ENCODE measurements at regions not wholly inside any gene's neighbourhood (a gene's known extent, or its start where the extent isn't known, plus 50 kb on each side); places are given as distances from the start of the nearest gene placed in this dataset.
"Not testable (repeated sequence)": the region's sequence is repeated elsewhere in the genome, so short reads cannot be mapped to it uniquely, and the experiment has no call there.

- DNase-seq = no peak
Observed at GRCh38 chr1:168416220-168416619, 127.6 kb downstream of the XCL2 start.

DNA sequence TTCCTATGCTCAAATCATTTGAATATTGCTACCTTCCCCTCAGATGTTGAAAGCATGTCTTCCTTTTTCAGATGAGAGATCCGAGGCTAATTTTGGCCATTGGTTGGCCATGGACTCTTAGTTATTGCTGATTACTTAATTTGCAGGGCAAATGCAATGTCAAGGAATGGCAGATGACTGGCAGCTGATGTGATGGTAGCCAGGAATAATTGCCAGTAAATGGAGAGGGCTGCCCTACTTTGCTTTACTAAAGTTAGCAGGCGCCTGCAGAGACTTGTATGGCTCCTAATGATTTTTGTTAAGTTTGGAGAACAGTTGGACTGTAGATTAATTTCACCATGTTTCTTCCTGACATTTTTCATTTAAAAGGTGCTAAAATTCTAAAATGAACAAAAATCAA, 128.9 kb downstream of the XCL2 start:
- no peak for DNase-seq

DNA sequence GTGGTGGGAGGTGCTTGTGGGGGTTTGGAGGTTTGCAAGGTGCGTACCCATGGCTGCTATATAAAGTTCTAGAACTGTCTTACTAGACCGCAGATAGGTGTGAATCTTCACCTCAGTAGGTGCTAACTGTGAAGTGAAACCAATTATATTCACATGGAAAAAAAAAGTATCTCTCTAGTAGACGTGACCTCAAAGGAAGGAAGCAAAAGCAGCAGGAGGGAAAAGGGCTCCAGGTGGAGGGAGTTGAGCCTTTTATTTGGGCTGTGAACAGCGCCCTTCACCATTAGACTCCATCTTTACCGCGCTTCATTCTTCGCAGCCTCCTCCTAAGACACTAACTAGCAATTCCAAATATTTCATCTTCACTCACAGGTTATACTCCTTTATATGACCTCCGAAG, 129.8 kb downstream of the TBX19 start:
- no peak for DNase-seq

DNA sequence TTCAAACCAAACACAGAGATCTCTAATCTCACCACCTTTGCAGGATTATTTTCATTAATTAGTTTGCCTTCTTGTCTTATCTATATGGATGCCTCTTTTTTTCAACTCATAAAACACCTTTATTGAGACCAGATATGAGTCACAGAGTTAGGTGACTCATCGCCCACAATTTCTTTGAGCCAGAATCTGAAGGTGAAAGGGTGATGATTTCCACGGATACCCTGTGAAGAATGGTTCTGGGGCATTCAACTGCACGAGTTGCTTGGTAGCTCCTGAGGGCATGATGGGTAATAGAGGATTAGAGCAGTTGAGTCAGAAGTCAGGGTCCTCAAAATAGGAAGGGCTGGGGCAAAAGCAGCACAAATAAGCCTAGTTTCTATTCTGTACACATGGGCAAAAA, 128.2 kb downstream of the TBX19 start:
- DNase-seq = peak; percentile 54

DNA sequence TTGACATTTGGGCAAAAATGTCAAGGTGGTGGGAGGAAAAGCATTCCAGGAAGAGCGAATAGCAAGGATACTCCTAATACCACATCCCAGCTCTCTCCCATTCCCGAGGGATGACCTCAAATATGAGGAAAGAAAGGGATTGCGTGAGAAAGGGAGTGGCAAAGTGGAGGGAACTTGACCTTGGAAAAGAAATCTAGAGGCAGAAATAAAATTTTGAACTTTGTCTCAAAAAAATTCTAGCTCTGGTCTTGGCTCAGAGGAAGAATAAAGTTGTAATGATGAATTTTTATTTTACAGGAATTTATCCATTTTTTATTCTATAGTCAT, 127.8 kb downstream of the TBX19 start:
- no peak for DNase-seq

DNA sequence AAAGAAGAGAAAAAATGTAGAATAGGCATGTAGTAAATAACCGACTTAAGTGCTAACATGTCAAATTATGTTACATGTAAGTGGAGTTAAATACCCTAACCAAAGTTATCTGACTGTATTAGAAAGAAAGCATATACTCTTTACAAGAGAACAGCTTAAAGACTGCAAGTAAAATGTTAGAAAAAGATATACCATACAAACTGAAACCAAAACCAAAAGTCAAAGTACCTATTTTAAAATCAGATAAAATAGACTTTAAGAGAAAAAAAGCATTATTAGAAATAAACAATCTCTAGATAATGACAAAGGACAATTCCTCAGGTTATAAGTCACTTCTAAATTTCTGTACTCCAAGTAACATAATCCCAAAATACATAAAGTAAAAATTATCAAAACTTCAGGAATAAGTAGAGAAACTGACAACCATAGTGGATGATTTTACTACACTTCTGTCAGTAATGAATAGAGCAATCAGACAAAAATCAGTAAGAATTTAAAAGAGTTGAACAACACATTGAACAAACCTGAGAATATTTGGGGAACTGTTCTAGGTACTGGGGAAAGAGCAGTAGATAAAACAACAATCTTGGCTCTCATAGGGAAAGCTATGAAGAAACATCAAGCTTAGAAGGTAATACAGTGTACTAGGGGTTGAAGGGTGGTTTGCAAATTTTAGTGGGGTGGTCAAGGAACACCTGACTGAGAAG, 127.3 kb downstream of the TBX19 start:
- no peak for DNase-seq

DNA sequence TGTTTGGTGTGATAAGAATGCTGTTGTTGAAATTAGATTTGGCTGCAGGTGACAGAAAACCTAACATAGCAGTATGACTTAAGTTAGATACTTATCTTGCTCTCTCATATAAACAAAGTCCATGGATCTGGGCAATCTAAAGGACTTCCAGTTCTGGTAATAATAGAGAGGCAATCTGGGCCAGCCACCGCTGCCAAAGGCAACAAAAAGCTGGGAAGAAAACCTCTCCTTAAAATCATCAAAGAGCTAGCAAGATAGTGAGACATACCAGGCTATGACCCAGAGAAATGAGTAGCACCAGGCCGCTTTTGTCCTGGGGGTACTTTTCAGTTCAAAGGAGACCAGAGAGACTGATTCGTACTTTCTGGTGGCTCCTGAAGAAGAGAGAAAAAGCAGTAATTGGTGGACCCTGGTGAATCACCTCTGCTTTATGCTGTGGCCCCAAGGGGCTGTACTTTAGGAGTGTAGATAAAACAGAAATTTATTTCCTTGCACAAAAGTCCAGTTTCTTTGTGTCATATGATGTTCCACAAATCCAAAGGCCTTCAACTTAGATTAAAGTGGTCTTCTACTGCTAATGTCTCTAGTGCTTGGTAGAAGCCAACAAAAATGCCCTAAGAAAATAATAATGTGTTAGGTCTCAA, 125.4 kb downstream of the TBX19 start:
- DNase-seq = no peak

- no peak for DNase-seq
Observed at GRCh38 chr1:168403140-168403539, 122.5 kb downstream of the TBX19 start.

- not testable (repeated sequence) for DNase-seq
Observed at GRCh38 chr1:168402466-168402865, 121.8 kb downstream of the TBX19 start.

DNA sequence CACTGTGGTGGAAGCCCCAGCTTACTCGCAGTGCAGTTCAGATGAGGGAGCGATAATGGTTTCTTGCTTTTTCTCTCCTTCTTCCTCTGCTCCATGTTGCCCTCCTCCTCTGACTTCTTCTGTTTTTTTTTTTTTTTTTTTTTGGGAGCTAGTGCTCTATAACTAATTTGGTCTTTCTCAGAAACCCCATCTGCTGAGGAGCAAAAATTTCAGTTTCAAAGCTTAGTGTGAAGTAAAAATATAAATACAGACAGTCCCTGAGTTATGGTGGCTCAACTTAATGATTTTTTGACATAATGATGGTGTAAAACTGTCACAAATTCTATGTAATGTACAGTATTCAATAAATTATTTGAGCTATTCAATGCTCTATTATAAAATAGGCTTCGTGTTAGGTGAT, 120.7 kb downstream of the TBX19 start:
- DNase-seq = no peak

GRCh38 chr1:168400139-168400538, 119.5 kb downstream of the TBX19 start:
- DNase-seq = no peak

GRCh38 chr1:168397806-168398205, 117.1 kb downstream of the TBX19 start:
- DNase-seq = no peak

DNA sequence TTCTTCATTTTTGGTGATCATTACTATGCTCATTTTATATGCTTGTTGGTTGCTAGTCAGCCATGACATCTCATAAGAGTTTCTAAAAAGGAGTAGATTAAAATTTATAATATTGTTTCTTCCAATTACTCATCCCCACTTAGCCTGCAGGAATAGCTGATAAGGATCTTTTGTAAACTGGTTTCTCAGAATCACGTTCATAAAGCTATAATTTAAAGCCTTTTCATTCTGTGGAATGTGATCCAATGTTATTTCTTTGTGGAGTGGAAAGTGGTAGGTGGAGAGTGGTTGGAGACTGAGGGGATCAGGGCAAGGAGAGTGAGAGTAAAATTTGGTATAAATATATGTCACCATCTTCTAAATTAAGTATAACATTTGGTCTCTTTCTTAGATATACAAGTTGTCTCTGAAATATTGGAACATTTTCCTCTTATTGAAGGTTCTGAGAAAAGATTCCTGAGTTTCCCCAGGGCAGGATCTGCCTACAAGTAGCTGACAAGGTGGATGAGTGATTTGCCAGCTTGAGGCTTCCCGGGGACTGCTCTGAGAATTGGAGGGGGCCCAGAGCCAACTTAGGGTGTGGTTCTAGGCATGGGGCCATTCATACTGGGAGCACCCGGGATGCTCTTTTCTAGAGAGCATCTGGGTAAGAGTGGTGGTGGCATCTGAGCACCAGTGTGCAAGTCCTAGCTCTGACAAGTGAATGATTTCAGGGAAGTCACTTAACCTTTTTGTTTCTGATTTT, 116.4 kb downstream of the TBX19 start:
- no peak for DNase-seq

GRCh38 chr1:168396508-168396907, 115.8 kb downstream of the TBX19 start:
- DNase-seq = no peak

DNA sequence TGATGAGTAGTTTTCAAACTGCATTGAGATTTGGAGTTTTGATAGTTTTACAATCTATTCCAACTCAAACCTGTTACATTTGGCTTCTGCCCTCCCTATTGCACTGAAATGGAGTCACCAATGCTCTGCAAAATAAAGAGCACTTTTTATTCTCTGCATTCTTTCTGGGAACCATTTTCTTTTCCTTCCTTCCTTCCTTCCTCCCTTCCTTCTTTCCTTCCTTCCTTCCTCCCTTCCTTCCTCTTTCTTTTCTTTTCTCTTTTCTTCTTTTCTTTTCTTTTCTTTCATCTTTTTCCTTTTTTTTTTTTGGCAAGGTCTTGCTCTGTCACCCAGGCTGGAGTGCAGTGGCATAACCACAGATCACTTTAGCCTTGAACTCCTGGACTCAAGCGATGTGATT, 114.2 kb downstream of the TBX19 start:
- no peak for DNase-seq

DNA sequence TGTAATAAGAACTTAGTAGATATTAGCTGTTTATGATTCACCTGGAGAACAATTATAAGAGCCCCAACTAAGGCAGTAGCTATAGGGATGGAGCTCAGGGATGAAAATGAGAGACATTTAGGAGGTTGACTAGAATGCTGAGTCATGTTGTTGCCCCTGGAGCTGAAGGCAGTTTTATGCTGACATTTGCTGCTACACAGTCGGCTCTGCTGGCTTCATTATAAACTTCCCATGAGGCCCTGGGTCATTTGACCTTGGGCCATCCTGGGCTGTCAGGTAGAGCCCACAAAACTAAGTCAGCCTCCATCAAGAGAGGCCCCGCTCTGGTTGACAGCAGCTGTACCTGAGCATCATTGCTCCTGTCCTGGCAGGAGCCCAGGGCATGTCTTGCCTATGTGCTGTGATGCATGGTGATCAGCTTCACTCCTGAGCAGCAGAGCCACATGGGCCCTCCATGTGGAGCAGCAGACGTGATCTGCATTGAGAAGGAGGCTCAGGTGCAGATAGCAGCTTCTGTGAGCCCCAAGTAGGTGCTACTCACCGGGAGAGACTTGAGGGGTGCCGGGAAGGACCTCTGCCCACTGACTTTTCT, 112.4 kb downstream of the TBX19 start:
- DNase-seq = no peak

GRCh38 chr1:168391851-168392681, 111.4 kb downstream of the TBX19 start:
- no peak for DNase-seq

DNA sequence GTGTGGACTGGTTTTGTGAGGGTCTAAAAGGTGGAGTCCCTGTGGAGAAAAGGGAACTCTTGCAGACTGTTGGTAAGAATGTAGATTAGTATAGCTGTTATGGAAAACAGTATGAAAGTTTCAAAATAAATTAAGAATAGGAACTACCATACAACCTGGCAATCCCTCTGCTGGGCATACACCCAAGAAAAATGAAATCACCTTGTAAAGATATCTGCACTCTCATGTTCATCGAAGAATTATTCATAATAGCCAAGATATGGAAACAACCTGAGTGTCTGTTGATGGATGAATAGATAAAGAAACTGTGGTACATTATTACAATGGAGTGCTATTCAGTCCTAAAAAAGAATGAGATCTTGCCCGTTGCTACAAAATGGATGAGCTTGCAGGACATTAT, 109.6 kb downstream of the TBX19 start:
- no peak for DNase-seq

GRCh38 chr1:168387781-168388760, 107.4 kb downstream of the TBX19 start:
- DNase-seq = no peak

GRCh38 chr1:168386949-168387586, 106.4 kb downstream of the TBX19 start:
- DNase-seq = peak; percentile 72

- no peak for DNase-seq
Observed at GRCh38 chr1:168386492-168386891, 105.8 kb downstream of the TBX19 start.

Data from activated CD4-positive, alpha-beta T cell treated with anti-CD3 and anti-CD28 coated beads for 1 hour (primary cell).